SU-DHL-6 (cell line): ENCODE measurements at regions not wholly inside any gene's neighbourhood (a gene's known extent, or its start where the extent isn't known, plus 50 kb on each side); places are given as distances from the start of the nearest gene placed in this dataset.

Experiments used
- EZH2phosphoT487 ChIP-seq: fragments of 200-600 bp; sonication (generic), shearing (Covaris generic); conservative IDR thresholded peaks from 2 replicates; pipeline ENCODE4 v1.6.1; 2018; ENCODE audit warnings: mild to moderate bottlenecking, antibody characterized with exemption, low read length, moderate library complexity, mixed read lengths
- TF ChIP-seq, protein P1 (sequence below): fragments of 200-600 bp; sonication (generic); IDR thresholded peaks from one replicate; pipeline ENCODE4 v1.5.1; 2017; ENCODE audit warnings: antibody characterized with exemption, mild to moderate bottlenecking, low read length, moderate library complexity; ENCODE audit not compliant: insufficient read depth, poor library complexity, severe bottlenecking

DNA sequence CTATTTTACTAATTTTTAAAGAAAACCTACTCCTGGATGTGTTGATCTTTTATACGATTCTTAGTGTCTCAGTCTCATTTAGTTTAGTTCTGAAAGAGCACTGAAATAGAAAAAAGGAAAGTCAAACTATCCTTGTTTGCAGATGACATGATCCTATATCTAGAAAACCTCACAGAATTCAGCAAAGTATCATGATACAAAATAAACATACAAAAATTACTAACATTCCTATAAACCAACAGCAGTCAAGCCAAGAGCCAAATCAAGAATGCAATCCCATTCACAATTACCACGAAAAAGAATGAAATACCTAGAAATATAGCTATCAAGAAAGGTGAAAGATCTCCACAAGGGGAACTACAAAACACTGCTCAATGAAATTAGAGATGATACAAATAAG lies 225.8 kb upstream of the CDH18 start:
- TF ChIP-seq, protein P1, sequence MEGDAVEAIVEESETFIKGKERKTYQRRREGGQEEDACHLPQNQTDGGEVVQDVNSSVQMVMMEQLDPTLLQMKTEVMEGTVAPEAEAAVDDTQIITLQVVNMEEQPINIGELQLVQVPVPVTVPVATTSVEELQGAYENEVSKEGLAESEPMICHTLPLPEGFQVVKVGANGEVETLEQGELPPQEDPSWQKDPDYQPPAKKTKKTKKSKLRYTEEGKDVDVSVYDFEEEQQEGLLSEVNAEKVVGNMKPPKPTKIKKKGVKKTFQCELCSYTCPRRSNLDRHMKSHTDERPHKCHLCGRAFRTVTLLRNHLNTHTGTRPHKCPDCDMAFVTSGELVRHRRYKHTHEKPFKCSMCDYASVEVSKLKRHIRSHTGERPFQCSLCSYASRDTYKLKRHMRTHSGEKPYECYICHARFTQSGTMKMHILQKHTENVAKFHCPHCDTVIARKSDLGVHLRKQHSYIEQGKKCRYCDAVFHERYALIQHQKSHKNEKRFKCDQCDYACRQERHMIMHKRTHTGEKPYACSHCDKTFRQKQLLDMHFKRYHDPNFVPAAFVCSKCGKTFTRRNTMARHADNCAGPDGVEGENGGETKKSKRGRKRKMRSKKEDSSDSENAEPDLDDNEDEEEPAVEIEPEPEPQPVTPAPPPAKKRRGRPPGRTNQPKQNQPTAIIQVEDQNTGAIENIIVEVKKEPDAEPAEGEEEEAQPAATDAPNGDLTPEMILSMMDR = no peak
- no peak for TF ChIP-seq EZH2phosphoT487
